Right renal cortex interstitium (tissue), 3 donors: ENCODE measurements at regions not wholly inside any gene's neighbourhood (a gene's known extent, or its start where the extent isn't known, plus 50 kb on each side); places are given as distances from the start of the nearest gene placed in this dataset.

Source experiments
- DNase-seq, 3 donors: peaks; one replicate each; pipeline ENCODE4 v3.0.0-alpha.2; 2013; ENCODE audit warnings: low read depth in 3 of 3, low spot score in 2 of 3

DNA sequence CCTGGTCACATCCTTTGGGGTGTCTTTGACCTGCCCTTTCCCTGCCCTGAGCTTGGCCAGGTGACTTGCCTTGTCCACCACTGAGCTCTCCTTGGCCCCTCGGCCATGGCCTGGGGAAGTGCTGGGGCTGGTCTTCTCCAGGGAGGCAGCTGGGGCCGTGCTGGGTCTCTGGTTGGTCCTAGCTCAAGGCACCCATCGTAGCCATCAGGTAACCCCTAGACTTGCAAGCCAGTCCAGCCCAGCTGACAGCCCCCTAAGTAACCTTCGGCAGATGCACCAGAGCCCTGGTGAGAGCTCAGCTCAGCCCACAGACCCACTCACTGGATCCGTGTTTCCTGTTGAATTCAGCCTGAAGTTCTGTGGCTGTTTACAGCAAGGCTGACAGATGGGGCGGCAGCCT lies 176.2 kb upstream of the SHH start:
- no peak for DNase-seq

DNA sequence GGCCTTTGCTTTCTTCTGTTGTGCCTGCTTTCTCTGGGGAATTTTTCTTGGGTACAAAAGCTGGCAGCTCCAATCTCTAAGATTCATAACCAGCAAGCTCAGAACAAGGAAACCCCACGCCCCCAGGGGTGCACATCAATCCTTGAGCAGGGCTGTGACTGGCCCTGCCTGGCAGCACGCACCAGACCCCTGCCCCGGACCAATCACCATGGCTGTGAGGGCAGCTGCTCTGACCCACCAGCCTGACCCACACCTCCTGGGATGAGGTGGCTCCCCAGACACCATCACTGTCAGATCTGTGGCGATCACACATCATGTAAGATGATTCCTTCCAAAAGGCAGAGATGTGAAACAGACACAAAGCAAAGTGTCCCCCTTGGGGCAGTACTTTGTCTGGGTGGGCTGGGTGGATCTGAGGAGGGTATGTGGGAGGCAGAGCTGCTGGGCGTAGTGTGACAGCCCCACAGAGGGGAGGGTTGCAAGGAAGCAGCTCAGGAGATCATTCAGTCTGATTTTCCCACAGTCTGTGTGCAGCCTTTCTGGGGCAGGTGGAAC lies 175.5 kb upstream of the SHH start:
- no peak for DNase-seq

- DNase-seq, result no peak
Observed at GRCh38 chr7:155986497-155987160, 174.4 kb upstream of the SHH start.

- DNase-seq, result no peak
Observed at GRCh38 chr7:155985518-155986250, 173.4 kb upstream of the SHH start.

GRCh38 chr7:155984609-155985405 lies 172.5 kb upstream of the SHH start:
- no peak for DNase-seq

DNA sequence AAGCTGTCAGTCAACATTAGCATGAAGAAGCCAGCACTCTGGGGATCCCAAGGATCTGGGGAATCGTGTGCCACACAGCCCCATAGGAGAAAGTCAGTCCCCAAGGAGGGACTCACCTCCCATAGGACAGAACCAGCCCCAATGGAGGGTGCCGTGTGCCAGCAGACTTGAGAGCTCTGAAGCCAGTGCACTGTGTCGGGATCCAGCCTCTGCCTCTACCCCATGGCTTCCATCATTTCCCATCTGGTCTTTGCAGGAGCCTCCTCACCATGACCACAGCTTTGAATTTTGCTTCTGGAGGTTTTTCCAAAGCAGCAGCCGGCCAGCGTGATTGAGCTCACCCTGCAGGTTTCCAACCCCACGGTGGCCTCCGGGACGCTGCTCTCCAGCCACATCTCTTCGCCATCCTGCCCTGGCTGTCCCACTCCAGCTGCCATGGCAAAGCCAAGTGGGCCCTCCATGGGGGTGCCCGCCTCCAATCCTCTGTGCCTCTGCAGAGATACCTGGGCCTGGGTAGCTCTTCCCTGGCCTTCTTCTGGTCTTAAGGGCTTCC lies 171.8 kb upstream of the SHH start:
- no peak for DNase-seq

GRCh38 chr7:155983176-155983815 lies 171.0 kb upstream of the SHH start:
- no peak for DNase-seq

- no peak for DNase-seq
Observed at GRCh38 chr7:155981703-155982102, 169.4 kb upstream of the SHH start.

DNA sequence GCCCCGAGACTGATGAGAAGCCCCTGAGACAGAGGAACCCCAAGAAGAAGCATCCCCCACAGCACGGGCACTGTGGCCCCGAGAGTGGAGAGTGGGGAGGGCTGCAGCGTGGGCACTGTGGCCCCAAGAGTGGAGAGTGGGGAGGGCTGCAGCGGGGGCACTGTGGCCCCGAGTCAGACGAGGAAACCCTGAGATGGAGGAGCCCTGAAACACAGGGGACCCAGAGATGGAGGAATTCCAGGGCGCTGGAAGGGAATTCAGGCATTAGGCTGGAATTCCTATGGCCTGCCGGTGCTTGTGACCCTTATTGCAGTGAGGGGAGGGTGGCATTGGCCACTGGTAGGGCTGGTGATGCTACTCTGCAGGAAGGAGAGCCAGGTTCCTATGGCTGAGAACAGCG lies 168.6 kb upstream of the SHH start:
- DNase-seq, result no peak

DNA sequence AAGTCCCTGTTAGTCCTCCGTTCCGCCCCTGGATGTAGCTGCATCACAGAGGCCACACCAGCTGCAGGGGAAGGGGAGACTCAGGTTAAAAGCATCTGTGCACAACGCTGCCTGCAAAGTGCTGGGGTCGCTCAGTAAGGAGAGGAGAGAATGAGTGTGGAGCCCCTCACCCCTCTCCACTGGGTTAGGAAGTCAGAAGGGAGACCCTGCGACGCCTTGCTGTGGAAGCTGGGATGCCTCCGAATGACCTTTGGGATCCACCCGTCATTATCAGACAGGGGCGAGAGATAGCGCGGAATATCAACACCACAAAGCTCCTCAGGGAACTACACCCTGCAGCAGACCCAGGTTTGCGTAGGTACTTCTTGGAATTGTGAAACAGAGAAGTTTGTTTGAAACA lies 167.7 kb upstream of the SHH start:
- no peak for DNase-seq

GRCh38 chr7:155979566-155979965 lies 167.3 kb upstream of the SHH start:
- no peak for DNase-seq

- DNase-seq, result no peak
Observed at GRCh38 chr7:155975490-155975889, 163.2 kb upstream of the SHH start.

- no peak for DNase-seq
Observed at GRCh38 chr7:155974186-155974897, 162.1 kb upstream of the SHH start.

DNA sequence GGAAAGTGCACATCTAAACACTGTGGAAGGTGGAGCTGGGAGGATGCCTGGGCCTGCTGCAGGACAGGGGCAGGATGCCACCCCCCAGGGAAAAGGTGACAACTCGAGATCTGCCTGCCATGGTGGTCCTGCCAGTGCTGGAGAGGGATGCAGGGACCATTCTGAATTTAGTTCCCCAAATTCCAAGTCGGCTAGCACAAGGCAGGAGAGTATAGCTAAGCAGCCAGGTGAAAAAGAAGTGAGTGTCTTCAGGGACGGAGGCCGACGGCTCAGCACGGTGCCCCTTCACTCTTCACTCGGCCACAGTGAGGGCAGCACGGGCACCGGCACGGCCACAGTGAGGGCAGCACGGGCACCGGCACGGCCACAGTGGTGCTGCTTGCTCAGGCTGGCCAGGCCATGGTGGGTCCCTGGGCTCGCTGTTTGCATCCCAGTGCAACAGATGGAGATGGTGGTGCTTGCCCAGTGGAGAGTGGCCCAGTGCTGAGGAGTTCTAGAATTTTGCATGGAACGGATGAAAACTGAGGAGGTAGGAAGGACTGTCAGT lies 161.3 kb upstream of the SHH start:
- no peak for DNase-seq

GRCh38 chr7:155972651-155973390 lies 160.6 kb upstream of the SHH start:
- no peak for DNase-seq

DNA sequence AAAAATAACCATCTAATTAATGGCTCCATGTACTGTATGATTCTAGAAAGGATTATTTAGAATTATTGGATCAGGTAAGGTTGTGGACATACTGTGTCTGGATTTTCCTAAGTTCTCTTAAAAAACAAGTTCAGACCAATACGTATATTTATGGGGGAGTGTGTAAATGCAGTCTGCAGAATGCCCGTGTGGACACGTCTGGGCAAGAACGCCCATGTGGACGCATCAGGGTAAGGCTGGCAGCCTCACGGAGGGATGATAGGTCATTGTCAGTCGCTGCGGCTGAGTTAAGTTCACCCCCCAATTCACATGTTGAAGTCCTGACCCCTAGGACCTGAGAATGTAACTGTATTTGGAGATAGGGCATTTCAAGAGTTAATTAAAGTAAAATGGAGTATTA lies 160.0 kb upstream of the SHH start:
- DNase-seq, result no peak

DNA sequence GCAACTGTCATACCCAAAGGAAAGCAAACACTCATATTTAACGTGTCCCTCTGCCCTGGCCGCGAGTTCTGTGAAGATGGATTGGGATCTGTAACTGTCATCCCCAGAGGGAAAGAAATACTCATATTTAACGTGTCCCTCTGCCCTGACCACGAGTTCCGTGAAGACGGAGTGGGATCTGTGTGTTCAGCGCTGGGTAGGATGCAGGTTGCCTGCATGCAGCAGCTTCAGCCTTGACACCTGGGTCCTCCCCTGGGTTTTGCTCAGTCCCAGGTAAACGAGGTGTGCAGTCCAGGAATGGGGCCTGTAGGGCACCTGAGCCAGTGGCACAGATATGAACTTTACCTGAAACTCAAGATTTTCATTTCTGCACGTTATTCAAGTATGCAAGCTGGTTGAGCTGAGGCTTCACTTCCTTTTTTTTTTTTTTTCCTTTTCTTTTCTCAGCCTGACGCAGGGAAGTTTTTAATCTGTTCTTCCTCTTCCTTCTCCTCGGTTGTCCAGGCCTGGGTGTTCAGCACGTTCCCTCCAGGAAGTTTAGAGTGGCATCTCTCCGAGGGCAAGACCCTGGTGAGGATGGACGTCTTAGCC lies 159.0 kb upstream of the SHH start:
- DNase-seq, result no peak

DNA sequence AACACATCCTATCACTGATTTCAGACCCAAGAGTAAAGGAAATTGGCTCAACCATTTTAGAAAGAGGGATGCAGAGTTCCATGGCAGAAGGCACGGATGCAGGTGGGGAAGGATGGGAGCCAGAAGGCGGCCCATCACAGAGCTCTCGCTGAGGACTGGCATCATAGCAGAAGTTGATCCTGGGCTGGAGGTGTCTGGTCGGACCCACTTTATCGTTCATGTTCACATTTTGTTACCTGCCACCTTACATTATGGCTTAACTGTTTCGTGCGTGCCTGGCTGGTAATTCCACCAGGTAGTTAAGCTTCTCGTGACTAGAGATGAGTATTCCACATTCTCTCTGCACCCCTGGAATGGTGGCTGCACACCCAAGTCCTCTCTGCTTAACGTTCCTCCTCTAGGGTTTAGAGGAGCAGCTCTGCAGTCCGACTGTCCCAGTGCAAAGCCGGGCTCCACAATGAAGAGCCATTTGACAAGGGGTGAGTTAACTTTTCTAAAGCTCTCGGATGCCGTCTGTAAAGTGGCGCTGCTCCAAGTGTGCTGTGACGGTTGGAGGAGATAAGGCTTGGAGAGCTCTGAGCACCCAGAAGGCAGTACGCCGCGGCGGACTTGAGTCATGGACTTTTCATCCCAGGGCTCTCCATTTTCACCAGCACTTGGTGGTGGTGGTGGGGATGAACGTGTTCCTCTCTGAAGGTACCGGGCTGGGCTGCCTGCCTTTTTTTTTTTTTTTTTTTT lies 157.1 kb upstream of the SHH start:
- DNase-seq, result no peak
